ENCODE measurements at regions not wholly inside any gene's neighbourhood (a gene's known extent, or its start where the extent isn't known, plus 50 kb on each side); places are given as distances from the start of the nearest gene placed in this dataset.

DNA sequence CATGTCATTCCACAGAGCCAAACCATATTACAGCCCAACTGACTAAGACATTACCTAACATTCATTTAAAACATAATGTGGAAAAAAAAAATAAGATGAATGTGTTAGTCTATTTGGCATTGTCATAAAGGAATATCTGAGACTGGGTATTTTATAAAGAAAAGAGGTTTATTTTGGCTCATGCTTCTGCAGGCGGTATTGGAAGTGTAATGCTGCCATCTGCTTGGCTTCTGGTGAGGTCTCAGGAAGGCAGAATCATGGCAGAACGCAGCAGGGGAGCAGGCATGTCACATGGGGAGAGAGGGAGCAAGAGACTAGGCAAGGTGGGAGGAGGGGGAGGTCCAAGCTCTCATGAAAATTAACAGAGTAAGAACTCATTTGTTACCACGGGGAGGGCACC, 504.8 kb upstream of the LRATD1 start:
- no peaks in the 10 kb centered on the region for H3K4me1 ChIP-seq (ENCODE audit: low read length)
- no peaks in the 10 kb centered on the region for H3K9me3 ChIP-seq (replicated peaks; ENCODE audit: insufficient read depth, low read length)
- H3K79me2 ChIP-seq (ENCODE audit: low read length): no peaks in the 10 kb centered on the region
- H3K4me3 ChIP-seq (ENCODE audit: low read length): no peak overlapping the region
- no peaks in the 10 kb centered on the region for H3F3A ChIP-seq (ENCODE audit: insufficient read depth, low read length)
- H3K36me3 ChIP-seq (replicated peaks; ENCODE audit: insufficient read depth, low read length): no peaks in the 10 kb centered on the region
- H3K27me3 ChIP-seq (replicated peaks; ENCODE audit: insufficient read depth, low read length): no peaks in the 10 kb centered on the region
- TF ChIP-seq EZH2 (optimal IDR thresholded peaks at IDR 0.05; ENCODE audit: low read depth, low read length) (no peak), CTCF (IDR thresholded peaks at IDR 0.05; ENCODE audit: low read length) (no peak), EZH2phosphoT487 (IDR thresholded peaks at IDR 0.05; ENCODE audit: low read length) (no peak)
- H3K9ac ChIP-seq (ENCODE audit: low read length): no peak overlapping the region
- DNase-seq: no peak
- H3K27ac ChIP-seq (ENCODE audit: low read length): no peak overlapping the region
- H2AFZ ChIP-seq (ENCODE audit: low read length): no peak overlapping the region
- H3K4me2 ChIP-seq (ENCODE audit: low read depth, low read length): no peak overlapping the region
- H4K20me1 ChIP-seq (ENCODE audit: insufficient read depth, low read length): no peaks in the 10 kb centered on the region
- H3K9me2 ChIP-seq (replicated peaks; ENCODE audit: insufficient read depth, low read length): no peaks in the 10 kb centered on the region

- Histone ChIP-seq H3K9me2 (replicated peaks; ENCODE audit: insufficient read depth, low read length) (no peaks in the 10 kb centered on the region), H2AFZ (ENCODE audit: low read length) (no peak overlapping the region), H3K79me2 (ENCODE audit: low read length) (no peaks in the 10 kb centered on the region), H3K9ac (ENCODE audit: low read length) (no peak overlapping the region), H3K4me2 (ENCODE audit: low read depth, low read length) (no peak overlapping the region), H3K36me3 (replicated peaks; ENCODE audit: insufficient read depth, low read length) (no peaks in the 10 kb centered on the region), H3K27ac (ENCODE audit: low read length) (no peak overlapping the region), H4K20me1 (ENCODE audit: insufficient read depth, low read length) (no peaks in the 10 kb centered on the region), H3K4me3 (ENCODE audit: low read length) (no peak overlapping the region), H3K27me3 (replicated peaks; ENCODE audit: insufficient read depth, low read length) (no peaks in the 10 kb centered on the region), H3K9me3 (replicated peaks; ENCODE audit: insufficient read depth, low read length) (no peaks in the 10 kb centered on the region; the same call in 1 of the 2 replicates), H3F3A (ENCODE audit: insufficient read depth, low read length) (no peaks in the 10 kb centered on the region), H3K4me1 (ENCODE audit: low read length) (no peaks in the 10 kb centered on the region)
- TF ChIP-seq EZH2phosphoT487 (IDR thresholded peaks at IDR 0.05; ENCODE audit: low read length) (no peak), EZH2 (optimal IDR thresholded peaks at IDR 0.05; ENCODE audit: low read depth, low read length) (no peak), CTCF (IDR thresholded peaks at IDR 0.05; ENCODE audit: low read length) (no peak)
- no peak for DNase-seq
These were observed 500.1 kb upstream of the LRATD1 start for GRCh38 chr2:14132386-14132785.

GRCh38 chr2:14134771-14135170, 497.7 kb upstream of the LRATD1 start:
- no peaks in the 10 kb centered on the region for H3K9me2 ChIP-seq (replicated peaks; ENCODE audit: insufficient read depth, low read length)
- H3K4me2 ChIP-seq (ENCODE audit: low read depth, low read length): no peak overlapping the region
- no peaks in the 10 kb centered on the region for H4K20me1 ChIP-seq (ENCODE audit: insufficient read depth, low read length)

DNA sequence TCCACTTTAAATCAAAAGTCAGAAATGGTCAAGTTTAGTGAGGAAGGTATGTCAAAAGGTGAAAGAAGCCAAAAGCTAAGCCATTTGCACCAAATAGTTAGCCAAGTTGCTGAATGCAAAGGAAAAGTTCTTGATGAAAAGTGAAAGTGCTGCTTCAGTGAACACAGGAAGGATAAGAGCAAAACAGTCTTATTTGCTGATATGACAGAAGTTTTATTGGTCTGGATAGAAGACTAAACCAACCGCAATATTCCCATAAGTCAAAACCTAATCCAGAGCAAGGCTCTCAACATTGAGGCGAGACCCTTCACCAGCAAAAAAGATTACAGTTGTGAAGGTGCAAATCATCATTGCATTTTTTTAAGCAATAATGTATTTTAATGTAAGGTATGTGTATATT, 496.5 kb upstream of the LRATD1 start:
- DNase-seq: no peak
- Histone ChIP-seq H3K9me3 (replicated peaks; ENCODE audit: insufficient read depth, low read length) (no peaks in the 10 kb centered on the region; the same call in 1 of the 2 replicates), H3K4me1 (ENCODE audit: low read length) (no peaks in the 10 kb centered on the region), H3K4me3 (ENCODE audit: low read length) (no peak overlapping the region), H4K20me1 (ENCODE audit: insufficient read depth, low read length) (no peaks in the 10 kb centered on the region), H3K27ac (ENCODE audit: low read length) (no peak overlapping the region), H3K9ac (ENCODE audit: low read length) (no peak overlapping the region), H3K79me2 (ENCODE audit: low read length) (no peaks in the 10 kb centered on the region), H3F3A (ENCODE audit: insufficient read depth, low read length) (no peaks in the 10 kb centered on the region), H3K4me2 (ENCODE audit: low read depth, low read length) (no peak overlapping the region), H2AFZ (ENCODE audit: low read length) (no peak overlapping the region), H3K9me2 (replicated peaks; ENCODE audit: insufficient read depth, low read length) (no peaks in the 10 kb centered on the region), H3K27me3 (replicated peaks; ENCODE audit: insufficient read depth, low read length) (no peaks in the 10 kb centered on the region), H3K36me3 (replicated peaks; ENCODE audit: insufficient read depth, low read length) (no peaks in the 10 kb centered on the region)
- TF ChIP-seq EZH2 (optimal IDR thresholded peaks at IDR 0.05; ENCODE audit: low read depth, low read length) (no peak), EZH2phosphoT487 (IDR thresholded peaks at IDR 0.05; ENCODE audit: low read length) (no peak)

More at GRCh38 chr2:14134771-14135170, 497.7 kb upstream of the LRATD1 start:
- H3K4me3 ChIP-seq (ENCODE audit: low read length): no peak overlapping the region
- H3K36me3 ChIP-seq (replicated peaks; ENCODE audit: insufficient read depth, low read length): no peaks in the 10 kb centered on the region
- no peaks in the 10 kb centered on the region for H3K27me3 ChIP-seq (replicated peaks; ENCODE audit: insufficient read depth, low read length)
- no peak for DNase-seq
- H3K79me2 ChIP-seq (ENCODE audit: low read length): no peaks in the 10 kb centered on the region
- no peaks in the 10 kb centered on the region for H3F3A ChIP-seq (ENCODE audit: insufficient read depth, low read length)
- H3K27ac ChIP-seq (ENCODE audit: low read length): no peak overlapping the region
- no peaks in the 10 kb centered on the region; the same call in 1 of the 2 replicates for H3K9me3 ChIP-seq (replicated peaks; ENCODE audit: insufficient read depth, low read length)
- no peak overlapping the region for H2AFZ ChIP-seq (ENCODE audit: low read length)
- no peaks in the 10 kb centered on the region for H3K4me1 ChIP-seq (ENCODE audit: low read length)
- TF ChIP-seq EZH2 (optimal IDR thresholded peaks at IDR 0.05; ENCODE audit: low read depth, low read length): no peak
- TF ChIP-seq EZH2phosphoT487 (IDR thresholded peaks at IDR 0.05; ENCODE audit: low read length): no peak
- no peak overlapping the region for H3K9ac ChIP-seq (ENCODE audit: low read length)
